Transverse colon (tissue), 4 donors: ENCODE measurements at regions not wholly inside any gene's neighbourhood (a gene's known extent, or its start where the extent isn't known, plus 50 kb on each side); places are given as distances from the start of the nearest gene placed in this dataset.

Source experiments
- CTCF ChIP-seq, 5 experiments: fragments of 200-600 bp in 3 of 5; fragments of 450-650 bp in 2 of 5; sonication (generic) in 3 of 5; IDR thresholded peaks; 1 replicate in 2 of 5; 2 replicates in 3 of 5; pipeline ENCODE4 v1.5.1; 2016 to 2017; ENCODE audit warnings: antibody characterized with exemption in 5 of 5, inconsistent platforms in 3 of 5, mild to moderate bottlenecking in 2 of 5, moderate library complexity in 1 of 5
- POLR2A ChIP-seq: fragments of 450-650 bp; IDR thresholded peaks from one replicate; pipeline ENCODE4 v1.6.1; 2016; ENCODE audit warnings: antibody characterized with exemption, mild to moderate bottlenecking, moderate library complexity
- POLR2AphosphoS5 ChIP-seq, 3 donors: sonication (generic); formaldehyde crosslinking; IDR thresholded peaks; one replicate each; pipeline ENCODE4 v1.6.1; 2016; ENCODE audit warnings: antibody characterized with exemption in 3 of 3

DNA sequence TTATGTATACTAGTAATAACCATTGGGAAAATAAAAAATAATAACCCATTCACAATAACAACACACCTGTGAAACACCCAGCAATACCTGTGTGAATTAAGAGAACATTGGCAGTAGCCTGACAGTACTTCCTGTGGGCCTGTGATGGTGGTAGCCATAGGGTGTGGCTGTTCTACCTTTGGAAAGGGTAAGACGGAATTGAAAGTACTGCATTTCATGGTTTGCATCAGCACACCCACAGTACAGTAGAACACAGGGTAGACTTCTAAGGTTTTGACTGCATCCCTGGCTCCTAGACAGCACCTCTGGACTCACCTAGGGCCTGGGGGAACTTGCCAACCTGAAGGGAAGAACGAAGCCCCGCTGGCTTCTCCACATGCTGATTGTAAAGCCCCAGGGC is 279.8 kb downstream of the HTR1B start:
- TF ChIP-seq CTCF (IDR thresholded peaks at IDR 0.05) (no peak), POLR2A (no peak), POLR2AphosphoS5 (IDR thresholded peaks at IDR 0.05) (no peak)
